ENCODE measurements at regions not wholly inside any gene's neighbourhood (a gene's known extent, or its start where the extent isn't known, plus 50 kb on each side); places are given as distances from the start of the nearest gene placed in this dataset.

DNA sequence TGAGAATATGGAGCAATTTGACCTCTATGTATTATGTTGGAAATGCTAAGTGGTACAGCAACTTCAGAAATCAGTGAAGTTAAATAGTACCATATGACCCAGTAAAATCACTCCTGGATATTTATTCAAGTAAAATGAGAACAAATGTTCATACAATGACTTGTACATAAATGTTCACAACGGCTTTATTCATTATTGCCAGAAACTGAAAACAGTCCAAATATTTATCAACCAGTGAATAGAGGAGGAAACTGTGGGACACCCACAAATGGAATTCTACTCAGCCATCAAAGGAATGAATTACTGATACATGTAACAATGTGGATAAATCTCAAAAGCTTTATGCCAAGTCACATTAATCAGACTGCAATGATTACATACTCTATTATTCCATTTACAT lies 416.3 kb downstream of the AASDHPPT start:
- TF ChIP-seq RBAK (tag by site-specific recombination; IDR thresholded peaks at IDR 0.05) = no peak
- TF ChIP-seq, protein P1, sequence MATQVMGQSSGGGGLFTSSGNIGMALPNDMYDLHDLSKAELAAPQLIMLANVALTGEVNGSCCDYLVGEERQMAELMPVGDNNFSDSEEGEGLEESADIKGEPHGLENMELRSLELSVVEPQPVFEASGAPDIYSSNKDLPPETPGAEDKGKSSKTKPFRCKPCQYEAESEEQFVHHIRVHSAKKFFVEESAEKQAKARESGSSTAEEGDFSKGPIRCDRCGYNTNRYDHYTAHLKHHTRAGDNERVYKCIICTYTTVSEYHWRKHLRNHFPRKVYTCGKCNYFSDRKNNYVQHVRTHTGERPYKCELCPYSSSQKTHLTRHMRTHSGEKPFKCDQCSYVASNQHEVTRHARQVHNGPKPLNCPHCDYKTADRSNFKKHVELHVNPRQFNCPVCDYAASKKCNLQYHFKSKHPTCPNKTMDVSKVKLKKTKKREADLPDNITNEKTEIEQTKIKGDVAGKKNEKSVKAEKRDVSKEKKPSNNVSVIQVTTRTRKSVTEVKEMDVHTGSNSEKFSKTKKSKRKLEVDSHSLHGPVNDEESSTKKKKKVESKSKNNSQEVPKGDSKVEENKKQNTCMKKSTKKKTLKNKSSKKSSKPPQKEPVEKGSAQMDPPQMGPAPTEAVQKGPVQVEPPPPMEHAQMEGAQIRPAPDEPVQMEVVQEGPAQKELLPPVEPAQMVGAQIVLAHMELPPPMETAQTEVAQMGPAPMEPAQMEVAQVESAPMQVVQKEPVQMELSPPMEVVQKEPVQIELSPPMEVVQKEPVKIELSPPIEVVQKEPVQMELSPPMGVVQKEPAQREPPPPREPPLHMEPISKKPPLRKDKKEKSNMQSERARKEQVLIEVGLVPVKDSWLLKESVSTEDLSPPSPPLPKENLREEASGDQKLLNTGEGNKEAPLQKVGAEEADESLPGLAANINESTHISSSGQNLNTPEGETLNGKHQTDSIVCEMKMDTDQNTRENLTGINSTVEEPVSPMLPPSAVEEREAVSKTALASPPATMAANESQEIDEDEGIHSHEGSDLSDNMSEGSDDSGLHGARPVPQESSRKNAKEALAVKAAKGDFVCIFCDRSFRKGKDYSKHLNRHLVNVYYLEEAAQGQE (tag by site-specific recombination; IDR thresholded peaks at IDR 0.05) = no peak
- ChIA-PET CTCF (no interaction called here), POLR2A (no interaction called here)
- no peaks in the 10 kb centered on the region for H3K4me1 ChIP-seq (ENCODE audit: control insufficient read depth, insufficient read depth, low read length)
- H3K4me3 ChIP-seq (ENCODE audit: low read depth, low read length) = no peak overlapping the region
- no peaks in the 10 kb centered on the region for H3K36me3 ChIP-seq (ENCODE audit: control insufficient read depth in 2 of 2, insufficient read depth in 1 of 2, low read length in 2 of 2)
- no peaks in the 10 kb centered on the region for H3K9me3 ChIP-seq (ENCODE audit: control insufficient read depth, insufficient read depth, low read depth, low read length)
- no peak overlapping the region for H3K27ac ChIP-seq (ENCODE audit: extremely low read depth, low read depth, low read length)

DNA sequence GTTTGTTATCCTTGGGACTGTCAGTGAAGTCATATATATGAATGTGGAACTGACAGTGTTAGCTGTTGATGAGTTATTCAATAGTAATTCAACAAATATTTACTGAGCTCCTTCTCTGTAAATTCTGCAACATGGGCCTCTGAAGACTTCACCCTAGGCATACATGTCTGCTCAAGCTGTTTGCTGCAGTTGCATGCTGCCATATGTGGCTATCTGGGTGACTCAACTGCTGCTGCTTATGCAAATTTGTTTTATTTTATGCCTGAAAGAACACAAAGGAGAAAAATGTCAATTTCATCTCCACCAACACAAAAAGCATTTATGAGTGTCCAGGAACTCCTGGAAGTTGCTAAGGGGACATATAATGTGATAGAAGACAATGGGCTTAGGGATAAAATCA lies 417.6 kb downstream of the AASDHPPT start:
- ChIA-PET POLR2A (no interaction called here), CTCF (no interaction called here)
- Histone ChIP-seq H3K4me3 (ENCODE audit: low read depth, low read length) (no peak overlapping the region), H3K9me3 (ENCODE audit: control insufficient read depth, insufficient read depth, low read depth, low read length) (no peaks in the 10 kb centered on the region), H3K27ac (ENCODE audit: extremely low read depth, low read depth, low read length) (no peak overlapping the region), H3K4me1 (ENCODE audit: control insufficient read depth, insufficient read depth, low read length) (no peaks in the 10 kb centered on the region), H3K36me3 (ENCODE audit: control insufficient read depth in 2 of 2, insufficient read depth in 1 of 2, low read length in 2 of 2) (no peaks in the 10 kb centered on the region)
- TF ChIP-seq PRDM1 (tag by site-specific recombination; IDR thresholded peaks at IDR 0.05) (no peak), MZF1 (tag by site-specific recombination; IDR thresholded peaks at IDR 0.05; ENCODE audit: borderline replicate concordance) (no peak), ZNF341 (tag by site-specific recombination; IDR thresholded peaks at IDR 0.05; ENCODE audit: low read depth) (no peak), ZNF248 (tag by site-specific recombination; IDR thresholded peaks at IDR 0.05) (no peak), OVOL3 (tag by site-specific recombination; IDR thresholded peaks at IDR 0.05) (no peak), SP2 (tag by site-specific recombination; IDR thresholded peaks at IDR 0.05) (no peak), ZNF549 (tag by site-specific recombination; IDR thresholded peaks at IDR 0.05) (no peak), ZFP3 (tag by site-specific recombination; IDR thresholded peaks at IDR 0.05; ENCODE audit: low read depth) (no peak), ZNF133 (tag by site-specific recombination; IDR thresholded peaks at IDR 0.05) (no peak), ZNF473 (tag by site-specific recombination; IDR thresholded peaks at IDR 0.05) (no peak), SP7 (tag by site-specific recombination; IDR thresholded peaks at IDR 0.05) (no peak), EGR2 (tag by site-specific recombination; IDR thresholded peaks at IDR 0.05; ENCODE audit: low read depth) (no peak), ZNF37A (tag by site-specific recombination; IDR thresholded peaks at IDR 0.05) (no peak)
- TF ChIP-seq, protein P2, sequence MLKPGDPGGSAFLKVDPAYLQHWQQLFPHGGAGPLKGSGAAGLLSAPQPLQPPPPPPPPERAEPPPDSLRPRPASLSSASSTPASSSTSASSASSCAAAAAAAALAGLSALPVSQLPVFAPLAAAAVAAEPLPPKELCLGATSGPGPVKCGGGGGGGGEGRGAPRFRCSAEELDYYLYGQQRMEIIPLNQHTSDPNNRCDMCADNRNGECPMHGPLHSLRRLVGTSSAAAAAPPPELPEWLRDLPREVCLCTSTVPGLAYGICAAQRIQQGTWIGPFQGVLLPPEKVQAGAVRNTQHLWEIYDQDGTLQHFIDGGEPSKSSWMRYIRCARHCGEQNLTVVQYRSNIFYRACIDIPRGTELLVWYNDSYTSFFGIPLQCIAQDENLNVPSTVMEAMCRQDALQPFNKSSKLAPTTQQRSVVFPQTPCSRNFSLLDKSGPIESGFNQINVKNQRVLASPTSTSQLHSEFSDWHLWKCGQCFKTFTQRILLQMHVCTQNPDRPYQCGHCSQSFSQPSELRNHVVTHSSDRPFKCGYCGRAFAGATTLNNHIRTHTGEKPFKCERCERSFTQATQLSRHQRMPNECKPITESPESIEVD (tag by site-specific recombination; IDR thresholded peaks at IDR 0.05) = no peak

DNA sequence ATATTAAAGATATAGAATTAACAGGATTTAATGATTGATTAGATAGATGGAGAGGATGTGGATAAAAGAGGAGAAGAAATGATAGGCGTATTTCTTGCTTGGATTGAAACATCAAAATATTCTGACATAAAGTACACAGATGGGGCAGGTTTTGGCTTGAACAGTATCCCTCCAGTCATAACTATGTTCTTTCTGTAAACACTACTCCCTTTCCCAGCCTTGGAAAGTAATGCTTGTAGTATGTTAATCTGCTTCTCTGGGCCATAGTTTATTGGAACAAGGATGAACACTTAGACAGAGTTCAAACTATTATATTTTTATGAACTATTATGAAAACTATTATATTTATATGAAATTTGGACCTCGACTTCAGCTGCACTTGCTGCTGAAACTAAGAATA lies 419.2 kb downstream of the AASDHPPT start:
- H3K27ac ChIP-seq (ENCODE audit: extremely low read depth, low read depth, low read length) = no peak overlapping the region
- no peaks in the 10 kb centered on the region for H3K36me3 ChIP-seq (ENCODE audit: control insufficient read depth in 2 of 2, insufficient read depth in 1 of 2, low read length in 2 of 2)
- TF ChIP-seq IKZF3 (tag by site-specific recombination; IDR thresholded peaks at IDR 0.05) = no peak
- no peak for TF ChIP-seq ZNF658 (tag by site-specific recombination; IDR thresholded peaks at IDR 0.05)
- TF ChIP-seq, protein P3, sequence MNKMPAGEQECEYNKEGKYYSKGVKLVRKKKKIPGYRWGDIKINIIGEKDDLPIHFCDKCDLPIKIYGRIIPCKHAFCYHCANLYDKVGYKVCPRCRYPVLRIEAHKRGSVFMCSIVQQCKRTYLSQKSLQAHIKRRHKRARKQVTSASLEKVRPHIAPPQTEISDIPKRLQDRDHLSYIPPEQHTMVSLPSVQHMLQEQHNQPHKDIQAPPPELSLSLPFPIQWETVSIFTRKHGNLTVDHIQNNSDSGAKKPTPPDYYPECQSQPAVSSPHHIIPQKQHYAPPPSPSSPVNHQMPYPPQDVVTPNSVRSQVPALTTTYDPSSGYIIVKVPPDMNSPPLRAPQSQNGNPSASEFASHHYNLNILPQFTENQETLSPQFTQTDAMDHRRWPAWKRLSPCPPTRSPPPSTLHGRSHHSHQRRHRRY (tag by site-specific recombination; IDR thresholded peaks at IDR 0.05) = no peak
- TF ChIP-seq ZNF366 (tag by site-specific recombination; conservative IDR thresholded peaks at IDR 0.05) = no peak
- TF ChIP-seq ZNF558 (tag by site-specific recombination; IDR thresholded peaks at IDR 0.05) = no peak
- no peak for TF ChIP-seq ZNF138 (tag by site-specific recombination; IDR thresholded peaks at IDR 0.05; ENCODE audit: borderline replicate concordance)
- TF ChIP-seq ZNF112 (tag by site-specific recombination; IDR thresholded peaks at IDR 0.05) = no peak
- no peak for TF ChIP-seq ZBTB8A (tag by site-specific recombination; IDR thresholded peaks at IDR 0.05)
- TF ChIP-seq ZNF514 (tag by site-specific recombination; IDR thresholded peaks at IDR 0.05) = no peak
- TF ChIP-seq ZNF837 (tag by site-specific recombination; IDR thresholded peaks at IDR 0.05) = no peak
- TF ChIP-seq ZNF596 (tag by site-specific recombination; IDR thresholded peaks at IDR 0.05) = no peak
- no peak for TF ChIP-seq ZNF510 (tag by site-specific recombination; IDR thresholded peaks at IDR 0.05; ENCODE audit: insufficient replicate concordance)
- no peak for TF ChIP-seq RBAK (tag by site-specific recombination; IDR thresholded peaks at IDR 0.05)
- no peak for TF ChIP-seq MYNN (tag by site-specific recombination; IDR thresholded peaks at IDR 0.05; ENCODE audit: borderline replicate concordance)
- TF ChIP-seq KLF9 (tag by site-specific recombination; IDR thresholded peaks at IDR 0.05; ENCODE audit: low read depth) = no peak
- no peaks in the 10 kb centered on the region for H3K9me3 ChIP-seq (ENCODE audit: control insufficient read depth, insufficient read depth, low read depth, low read length)
- no peak overlapping the region for H3K4me3 ChIP-seq (ENCODE audit: low read depth, low read length)
- POLR2A ChIA-PET = no interaction called here
- CTCF ChIA-PET = no interaction called here
- no peaks in the 10 kb centered on the region for H3K4me1 ChIP-seq (ENCODE audit: control insufficient read depth, insufficient read depth, low read length)

Measured in HEK293 (cell line).